ENCODE measurements at regions not wholly inside any gene's neighbourhood (a gene's known extent, or its start where the extent isn't known, plus 50 kb on each side); places are given as distances from the start of the nearest gene placed in this dataset.

- TF ChIP-seq CTCF (IDR thresholded peaks at IDR 0.05; ENCODE audit: low read depth, low read length, poor library complexity, severe bottlenecking), result no peak
- TF ChIP-seq EZH2phosphoT487 (IDR thresholded peaks at IDR 0.05; ENCODE audit: borderline replicate concordance, low read length), result no peak
Observed at GRCh38 chr7:155963356-155963755, 151.1 kb upstream of the SHH start.

Measured in DOHH2 (cell line).